Heart left ventricle (tissue), 13 donors: ENCODE measurements at regions not wholly inside any gene's neighbourhood (a gene's known extent, or its start where the extent isn't known, plus 50 kb on each side); places are given as distances from the start of the nearest gene placed in this dataset.

Source experiments
- CTCF ChIP-seq, 12 donors: fragments of 200-600 bp; sonication (generic) in 4 of 12; IDR thresholded peaks; one replicate each; pipeline versions ENCODE4 v1.5.0 to v1.8.0; 2018 to 2022; ENCODE audit warnings: antibody characterized with exemption in 12 of 12, mild to moderate bottlenecking in 5 of 12
- POLR2A ChIP-seq, 2 donors: fragments of 450-650 bp; IDR thresholded peaks; one replicate each; pipeline ENCODE4 v1.6.1; 2017; ENCODE audit warnings: antibody characterized with exemption in 2 of 2, mild to moderate bottlenecking in 2 of 2, moderate library complexity in 2 of 2
- donor health status: ischemic (EF 13 %, LVEDD 7.1; RV severe dilation, severe dysfunction).
- donor health status: DM: no; HTN: yes; CAD: no.
- donor health status: DM: no; HTN: no; CAD: no.
- donor health status: ischemic (EF 25% LVEDD 6.9; RV normal size, moderate dysfunction).
- donor health status: ischemic (EF 25% LVEDD 5.7; RV mildly dilated, moderate dysfunction).
- donor health status: ischemic (EF 35%, LVEDD 5.7; RV mildly dilated, moderate dysfunction).
- donor health status: nonischemic (EF 11% LVEDD 7.7; RV severe dilation, severe dysfunction).
- donor health status: DM: yes; HTN: yes; CAD: no.
- donor health status: PGD.
- donor health status: ischemic (EF 29% LVEDD 5.4; RV normal size, mild dysfunction).
- donor health status: nonischemic (EF 23%, LVEDD 6.1; RV moderate dilation, normal function).

GRCh38 chr9:26301659-26302058, 590.9 kb downstream of the CAAP1 start:
- TF ChIP-seq POLR2A (IDR thresholded peaks at IDR 0.05) = no peak
- no peak for TF ChIP-seq CTCF (IDR thresholded peaks at IDR 0.05)
